OCI-LY7 (cell line): ENCODE measurements at regions not wholly inside any gene's neighbourhood (a gene's known extent, or its start where the extent isn't known, plus 50 kb on each side); places are given as distances from the start of the nearest gene placed in this dataset.

Source experiments
- BruUV-seq: library from RNA; stranded (reverse); fragments of 400-500 nt; replicated peaks from 2 replicates; lab custom pipeline; 2021; lab: Mats Ljungman, UMichigan
- CTCF ChIA-PET: fragments of 300-600 bp; sonication (Branson Sonifier 250); formaldehyde crosslinking; loops from one replicate; lab custom pipeline; 2022; ENCODE audit warnings: antibody characterized with exemption; ENCODE audit not compliant: unreplicated experiment; lab: Charles Lee
- POLR2A ChIA-PET: fragments of 300-600 bp; sonication (Branson Sonifier 250); formaldehyde crosslinking; loops from one replicate; lab custom pipeline; 2022; ENCODE audit warnings: antibody characterized with exemption; lab: Charles Lee
- DNase-seq: peaks from one replicate; pipeline ENCODE4 v3.0.0-alpha.2; 2015; ENCODE audit warnings: low spot score
- H2AFZ ChIP-seq: fragments of 200-600 bp; sonication (generic), shearing (Covaris generic); 2 replicates; pipeline ENCODE4 v1.6.1; 2014; ENCODE audit warnings: mild to moderate bottlenecking, antibody characterized with exemption, low read length, moderate library complexity
- H3K27ac ChIP-seq: fragments of 200-600 bp; sonication (generic); 2 replicates; pipeline ENCODE4 v1.5.1; 2014; ENCODE audit warnings: mixed run types, low read depth, mild to moderate bottlenecking, moderate library complexity, low read length, inconsistent platforms; ENCODE audit not compliant: poor library complexity, severe bottlenecking
- H3K36me3 ChIP-seq: fragments of 200-600 bp; sonication (generic); 2 replicates; pipeline ENCODE4 v1.6.1; 2014; ENCODE audit warnings: mild to moderate bottlenecking, antibody characterized with exemption, low read length, moderate library complexity, mixed read lengths; ENCODE audit not compliant: insufficient read depth
- H3K4me1 ChIP-seq: fragments of 200-600 bp; sonication (generic); 2 replicates; pipeline ENCODE4 v1.5.1; 2014; ENCODE audit warnings: mild to moderate bottlenecking, low read length; ENCODE audit not compliant: insufficient read depth, poor library complexity, severe bottlenecking
- H3K4me2 ChIP-seq: fragments of 200-600 bp; sonication (generic); 2 replicates; pipeline ENCODE4 v1.6.1; 2014; ENCODE audit warnings: mild to moderate bottlenecking, low read length
- H3K4me3 ChIP-seq: fragments of 200-600 bp; sonication (generic); 2 replicates; pipeline ENCODE4 v1.5.1; 2014; ENCODE audit warnings: mild to moderate bottlenecking, low read depth, low read length; ENCODE audit not compliant: poor library complexity, severe bottlenecking
- H3K79me2 ChIP-seq: fragments of 200-600 bp; sonication (generic); 2 replicates; pipeline ENCODE4 v1.6.1; 2016; ENCODE audit warnings: low read depth, mild to moderate bottlenecking, low read length, moderate library complexity, mixed read lengths; ENCODE audit not compliant: insufficient read depth
- H3K9me2 ChIP-seq: fragments of 200-600 bp; sonication (generic); 2 replicates; pipeline ENCODE4 v1.6.1; 2016; ENCODE audit warnings: mild to moderate bottlenecking, low read length, mixed read lengths; ENCODE audit not compliant: insufficient read depth
- H3K9me3 ChIP-seq: fragments of 200-600 bp; sonication (generic); 2 replicates; pipeline ENCODE4 v1.6.1; 2014; ENCODE audit warnings: mild to moderate bottlenecking, mixed run types, low read length, mixed read lengths
- H4K20me1 ChIP-seq: fragments of 200-600 bp; sonication (generic); 2 replicates; pipeline ENCODE4 v1.6.1; 2014; ENCODE audit warnings: mild to moderate bottlenecking, antibody characterized with exemption, low read length, moderate library complexity, mixed read lengths; ENCODE audit not compliant: insufficient read depth
- EZH2phosphoT487 ChIP-seq: fragments of 200-600 bp; sonication (generic); IDR thresholded peaks from 2 replicates; pipeline ENCODE4 v1.6.1; 2018; ENCODE audit warnings: low read depth, borderline replicate concordance, mild to moderate bottlenecking, mixed run types, antibody characterized with exemption, low read length, moderate library complexity, mixed read lengths
- intact Hi-C: fragments of 100-400 bp; cut with micrococcal nuclease; formaldehyde crosslinking; loops from one replicate; pipeline ENCODE4 v1.10.0; 2022; ENCODE audit not compliant: unreplicated experiment
- TF ChIP-seq, protein P1 (sequence below): fragments of 200-600 bp; sonication (generic); conservative IDR thresholded peaks from 2 replicates; pipeline ENCODE4 v1.5.1; 2014; ENCODE audit warnings: mild to moderate bottlenecking, antibody characterized with exemption, low read length, moderate library complexity, mixed read lengths

DNA sequence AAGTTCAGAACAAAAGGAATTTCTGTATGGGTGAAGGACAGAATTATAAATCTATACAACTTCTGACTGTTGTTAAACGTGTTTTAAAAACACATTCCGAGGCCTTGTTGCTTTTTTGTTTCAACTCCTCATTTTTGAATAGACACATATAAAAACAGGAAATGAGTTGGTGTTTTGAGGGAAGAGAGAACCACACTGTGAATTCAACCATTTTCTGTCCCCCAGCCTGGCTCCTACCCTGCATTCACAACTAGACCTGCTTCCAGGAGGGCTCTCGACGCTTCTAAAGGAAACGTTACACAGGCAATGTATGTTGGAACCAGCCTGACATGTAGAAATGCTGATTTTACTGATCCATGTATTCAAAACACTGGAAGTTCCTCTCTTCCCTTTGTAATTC is 76.5 kb downstream of the OR13A1 start:
- intact Hi-C loops, result loop anchor here (5.0 kb wide), 2 partner anchors 223 to 788 kb away; no protein-coding TSS in a partner anchor

DNA sequence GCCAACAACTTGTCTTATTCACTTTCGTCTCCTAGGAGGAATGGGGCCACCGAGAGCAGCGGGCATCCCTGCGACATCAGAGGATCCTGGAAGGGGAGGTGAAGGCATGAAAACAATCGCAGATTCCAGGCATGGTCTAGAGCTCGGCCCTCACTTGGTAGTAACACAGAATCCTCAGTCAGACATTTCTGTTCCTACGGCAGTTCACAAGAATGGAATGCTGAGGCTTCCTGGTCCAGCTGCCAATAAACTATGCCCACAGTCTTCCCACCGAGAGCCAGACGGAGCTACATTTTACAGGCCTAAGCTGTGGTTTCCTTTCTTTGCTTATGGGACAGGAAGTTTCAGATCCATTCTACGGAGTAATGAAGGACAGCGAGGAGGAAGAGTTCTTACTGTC is 75.8 kb downstream of the OR13A1 start:
- peaks cover 9% of the 10 kb centered on the region for H3K4me1 ChIP-seq
- DNase-seq, result no peak
- no peak overlapping the region for H3K27ac ChIP-seq
- no peak overlapping the region for H3K4me3 ChIP-seq
- CTCF ChIA-PET, result no interaction called here
- no peak for TF ChIP-seq EZH2phosphoT487
- TF ChIP-seq, protein P1, sequence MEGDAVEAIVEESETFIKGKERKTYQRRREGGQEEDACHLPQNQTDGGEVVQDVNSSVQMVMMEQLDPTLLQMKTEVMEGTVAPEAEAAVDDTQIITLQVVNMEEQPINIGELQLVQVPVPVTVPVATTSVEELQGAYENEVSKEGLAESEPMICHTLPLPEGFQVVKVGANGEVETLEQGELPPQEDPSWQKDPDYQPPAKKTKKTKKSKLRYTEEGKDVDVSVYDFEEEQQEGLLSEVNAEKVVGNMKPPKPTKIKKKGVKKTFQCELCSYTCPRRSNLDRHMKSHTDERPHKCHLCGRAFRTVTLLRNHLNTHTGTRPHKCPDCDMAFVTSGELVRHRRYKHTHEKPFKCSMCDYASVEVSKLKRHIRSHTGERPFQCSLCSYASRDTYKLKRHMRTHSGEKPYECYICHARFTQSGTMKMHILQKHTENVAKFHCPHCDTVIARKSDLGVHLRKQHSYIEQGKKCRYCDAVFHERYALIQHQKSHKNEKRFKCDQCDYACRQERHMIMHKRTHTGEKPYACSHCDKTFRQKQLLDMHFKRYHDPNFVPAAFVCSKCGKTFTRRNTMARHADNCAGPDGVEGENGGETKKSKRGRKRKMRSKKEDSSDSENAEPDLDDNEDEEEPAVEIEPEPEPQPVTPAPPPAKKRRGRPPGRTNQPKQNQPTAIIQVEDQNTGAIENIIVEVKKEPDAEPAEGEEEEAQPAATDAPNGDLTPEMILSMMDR, result no peak
- no peaks in the 10 kb centered on the region for H4K20me1 ChIP-seq
- no peak overlapping the region for H3K4me2 ChIP-seq
- H2AFZ ChIP-seq, result no peak overlapping the region
- BruUV-seq, result no TSS peak
- H3K9me2 ChIP-seq, result no peaks in the 10 kb centered on the region
- H3K36me3 ChIP-seq, result no peaks in the 10 kb centered on the region
- H3K79me2 ChIP-seq, result no peaks in the 10 kb centered on the region
- POLR2A ChIA-PET, result no interaction called here
- intact Hi-C loops, result loop anchor here (5.0 kb wide), 2 partner anchors 223 to 788 kb away; no protein-coding TSS in a partner anchor
- H3K9me3 ChIP-seq, result no peaks in the 10 kb centered on the region

More for the DNA sequence above, 76.5 kb downstream of the OR13A1 start:
- H3K4me2 ChIP-seq, result no peak overlapping the region
- no peak for DNase-seq
- H3K9me3 ChIP-seq, result no peaks in the 10 kb centered on the region
- H3K79me2 ChIP-seq, result no peaks in the 10 kb centered on the region
- H3K9me2 ChIP-seq, result no peaks in the 10 kb centered on the region
- CTCF ChIA-PET, result no interaction called here
- H3K36me3 ChIP-seq, result no peaks in the 10 kb centered on the region
- POLR2A ChIA-PET, result no interaction called here
- BruUV-seq, result no TSS peak
- H4K20me1 ChIP-seq, result no peaks in the 10 kb centered on the region
- no peak overlapping the region for H3K27ac ChIP-seq
- H2AFZ ChIP-seq, result 0 out of 2 replicates have a peak overlapping the region, but pooled peaks have one; percentile 5
- H3K4me3 ChIP-seq, result no peak overlapping the region
- no peak for TF ChIP-seq EZH2phosphoT487
- TF ChIP-seq, protein P1, result no peak
- H3K4me1 ChIP-seq, result peaks cover 9% of the 10 kb centered on the region

DNA sequence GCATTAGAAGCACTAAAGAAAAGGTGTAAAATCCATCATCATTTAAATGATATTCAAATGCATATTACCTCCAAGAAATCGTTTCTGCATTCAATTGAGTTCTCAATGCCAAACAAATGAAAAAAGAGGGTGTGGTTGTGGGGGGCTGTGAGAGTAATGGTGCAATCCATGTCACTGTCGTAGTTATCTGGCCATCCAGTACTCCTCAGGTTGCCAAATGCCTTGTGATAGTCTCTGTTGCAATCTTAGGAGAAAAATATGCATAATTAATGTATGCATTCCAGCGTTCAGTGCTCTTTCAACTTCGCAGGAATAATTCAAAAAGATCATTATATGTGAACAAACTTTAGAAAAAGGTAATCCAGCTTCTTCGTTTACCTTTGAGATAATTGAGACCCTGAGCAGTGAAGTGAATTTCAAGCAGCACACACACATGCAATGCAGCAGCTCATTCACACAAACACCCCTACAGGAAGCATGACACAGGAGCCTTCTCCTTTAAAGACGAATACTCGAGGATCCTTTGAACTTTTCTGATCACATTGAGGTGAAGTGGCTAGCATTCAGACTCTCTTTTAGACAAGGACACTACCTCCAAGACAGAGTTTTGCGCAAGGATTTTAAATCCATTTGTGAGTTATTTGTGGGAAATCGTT is 73.4 kb downstream of the OR13A1 start:
- Histone ChIP-seq H3K4me1 (peaks cover 9% of the 10 kb centered on the region), H3K27ac (no peak overlapping the region), H3K9me2 (no peaks in the 10 kb centered on the region), H3K9me3 (no peaks in the 10 kb centered on the region), H3K79me2 (no peaks in the 10 kb centered on the region), H2AFZ (peak overlapping the region; percentile 45; the same call in 1 of the 2 replicates), H4K20me1 (no peaks in the 10 kb centered on the region), H3K36me3 (no peaks in the 10 kb centered on the region), H3K4me3 (no peak overlapping the region), H3K4me2 (no peak overlapping the region)
- ChIA-PET CTCF (interaction anchor here (1.0 kb wide), 1 partner anchor 8 kb away, joined by 4 read pairs; no protein-coding TSS in a partner anchor), POLR2A (interaction anchor here (1.3 to 1.5 kb wide), 2 partner anchors 9 to 21 kb away, joined by 3 to 5 read pairs; no protein-coding TSS in a partner anchor)
- peak; percentile 8 for DNase-seq
- intact Hi-C loops, result no loop called here
- no TSS peak for BruUV-seq
- TF ChIP-seq EZH2phosphoT487, result no peak
- TF ChIP-seq, protein P1, result no peak
